GM10266 (cell line): ENCODE measurements at regions not wholly inside any gene's neighbourhood (a gene's known extent, or its start where the extent isn't known, plus 50 kb on each side); places are given as distances from the start of the nearest gene placed in this dataset.
"Not testable (repeated sequence)": the region's sequence is repeated elsewhere in the genome, so short reads cannot be mapped to it uniquely, and the experiment has no call there.

Experiments
- DNase-seq: peaks from one replicate; pipeline ENCODE4 v3.0.0; 2012; ENCODE audit errors: extremely low spot score
- CTCF ChIP-seq: IDR thresholded peaks from 2 replicates; pipeline ENCODE4 v1.5.1; 2012; ENCODE audit warnings: mild to moderate bottlenecking, low read depth; ENCODE audit not compliant: control insufficient read depth, insufficient read depth; ENCODE audit errors: missing control alignments

GRCh38 chr12:73106296-73106695, 834.1 kb downstream of the TRHDE start:
- DNase-seq: no peak
- TF ChIP-seq CTCF: no peak

GRCh38 chr12:73106896-73107295, 834.7 kb downstream of the TRHDE start:
- TF ChIP-seq CTCF: no peak
- no peak for DNase-seq

GRCh38 chr12:73110816-73111215, 838.6 kb downstream of the TRHDE start:
- TF ChIP-seq CTCF: no peak
- DNase-seq: no peak

GRCh38 chr12:73112035-73112816, 840.1 kb downstream of the TRHDE start:
- DNase-seq: no peak

GRCh38 chr12:73124480-73124879, 852.3 kb downstream of the TRHDE start:
- DNase-seq: no peak
- TF ChIP-seq CTCF: no peak

More at GRCh38 chr12:73112035-73112816, 840.1 kb downstream of the TRHDE start:
- TF ChIP-seq CTCF: no peak

GRCh38 chr12:73125148-73125547, 853.0 kb downstream of the TRHDE start:
- DNase-seq: no peak
- TF ChIP-seq CTCF: no peak

- no peak for TF ChIP-seq CTCF
Observed at GRCh38 chr12:73136386-73136785, 864.2 kb downstream of the TRHDE start.

GRCh38 chr12:73139642-73140041, 867.5 kb downstream of the TRHDE start:
- DNase-seq: not testable (repeated sequence)

More at GRCh38 chr12:73136386-73136785, 864.2 kb downstream of the TRHDE start:
- DNase-seq: no peak
